Naive B cell (primary cell): ENCODE measurements at regions not wholly inside any gene's neighbourhood (a gene's known extent, or its start where the extent isn't known, plus 50 kb on each side); places are given as distances from the start of the nearest gene placed in this dataset.

Experiments
- ATAC-seq, 2 donors: fragments of 150-1000 bp; cut with Tn5 transposase; 2 replicates each; pipeline ENCODE4 v1.10.0; 2021; ENCODE audit warnings: low read depth in 2 of 2, mild to moderate bottlenecking in 2 of 2, moderate library complexity in 2 of 2
- DNase-seq: peaks from one replicate; pipeline ENCODE4 v3.0.0; 2022
- H3K27ac Mint-ChIP-seq, 6 donors: one replicate each; pipeline ENCODE4 v1.8.0; 2020 to 2022; ENCODE audit warnings: mild to moderate bottlenecking in 6 of 6, mixed read lengths in 6 of 6, moderate library complexity in 5 of 6, inconsistent platforms in 2 of 6
- H3K27me3 Mint-ChIP-seq, 3 donors: one replicate each; pipeline ENCODE4 v1.8.0; 2021 to 2022; ENCODE audit warnings: mixed read lengths in 3 of 3, mild to moderate bottlenecking in 1 of 3
- H3K36me3 Mint-ChIP-seq, 2 donors: one replicate each; pipeline ENCODE4 v1.8.0; 2020 to 2022; ENCODE audit warnings: mixed read lengths in 2 of 2, inconsistent platforms in 1 of 2, mild to moderate bottlenecking in 1 of 2
- H3K4me1 Mint-ChIP-seq, 3 donors: one replicate each; pipeline ENCODE4 v1.8.0; 2020 to 2022; ENCODE audit warnings: mixed read lengths in 3 of 3, inconsistent platforms in 1 of 3, mild to moderate bottlenecking in 1 of 3, moderate library complexity in 1 of 3
- H3K4me3 Mint-ChIP-seq, 8 donors: one replicate each; pipeline ENCODE4 v1.8.0; 2020 to 2022; ENCODE audit warnings: mild to moderate bottlenecking in 8 of 8, mixed read lengths in 8 of 8, moderate library complexity in 8 of 8, inconsistent platforms in 2 of 8
- H3K9me3 Mint-ChIP-seq, 7 donors: one replicate each; pipeline ENCODE4 v1.8.0; 2020 to 2022; ENCODE audit warnings: mixed read lengths in 7 of 7, mild to moderate bottlenecking in 5 of 7, inconsistent platforms in 2 of 7, moderate library complexity in 1 of 7

GRCh38 chr4:171759274-171759673 lies 53.9 kb upstream of the GALNTL6 start:
- Mint-ChIP-seq H3K27me3 (no peaks in the 10 kb centered on the region), H3K9me3 (peaks cover 0 to 13% (median 6%) of the 10 kb centered on the region in 7 donors), H3K27ac (no peak overlapping the region), H3K4me3 (no peak overlapping the region), H3K36me3 (no peaks in the 10 kb centered on the region), H3K4me1 (no peaks in the 10 kb centered on the region)
- ATAC-seq (no peak), DNase-seq (no peak)

- no peak overlapping the region for H3K4me3 Mint-ChIP-seq
- DNase-seq: no peak
- H3K27ac Mint-ChIP-seq: peak overlapping the region in 1 of 6 donors; percentile 41
- H3K36me3 Mint-ChIP-seq: no peaks in the 10 kb centered on the region
- no peaks in the 10 kb centered on the region for H3K4me1 Mint-ChIP-seq
- no peaks in the 10 kb centered on the region for H3K9me3 Mint-ChIP-seq
- peaks cover 0 to 6% (median 0%) of the 10 kb centered on the region in 3 donors for H3K27me3 Mint-ChIP-seq
- no peak for ATAC-seq
These were observed 61.7 kb upstream of the GALNTL6 start for GRCh38 chr4:171751538-171751937.

- DNase-seq: no peak
- H3K27ac Mint-ChIP-seq: no peak overlapping the region
- H3K27me3 Mint-ChIP-seq: peaks cover under 1 to 12% (median 2%) of the 10 kb centered on the region in 3 donors
These were observed 66.8 kb upstream of the GALNTL6 start for GRCh38 chr4:171746418-171746817.

GRCh38 chr4:171742436-171742835 lies 70.8 kb upstream of the GALNTL6 start:
- Mint-ChIP-seq H3K9me3 (no peaks in the 10 kb centered on the region), H3K36me3 (no peaks in the 10 kb centered on the region), H3K4me1 (no peaks in the 10 kb centered on the region), H3K27me3 (peaks cover 4 to 11% (median 10%) of the 10 kb centered on the region in 3 donors), H3K27ac (no peak overlapping the region), H3K4me3 (no peak overlapping the region)
- no peak for DNase-seq
- ATAC-seq: no peak

More at GRCh38 chr4:171746418-171746817, 66.8 kb upstream of the GALNTL6 start:
- Mint-ChIP-seq H3K9me3 (no peaks in the 10 kb centered on the region), H3K4me1 (no peaks in the 10 kb centered on the region), H3K4me3 (no peak overlapping the region), H3K36me3 (no peaks in the 10 kb centered on the region)
- ATAC-seq: no peak

- ATAC-seq: no peak
- H3K4me3 Mint-ChIP-seq: no peak overlapping the region
- no peaks in the 10 kb centered on the region for H3K4me1 Mint-ChIP-seq
- no peak for DNase-seq
- peaks cover 8 to 22% (median 13%) of the 10 kb centered on the region in 7 donors for H3K9me3 Mint-ChIP-seq
- peaks cover 6 to 19% of the 10 kb centered on the region in 2 donors for H3K36me3 Mint-ChIP-seq
- no peaks in the 10 kb centered on the region for H3K27me3 Mint-ChIP-seq
- H3K27ac Mint-ChIP-seq: no peak overlapping the region
These were observed 86.0 kb upstream of the GALNTL6 start for GRCh38 chr4:171727185-171727584.

- Mint-ChIP-seq H3K27me3 (no peaks in the 10 kb centered on the region), H3K36me3 (peaks cover 0 to 2% of the 10 kb centered on the region in 2 donors), H3K4me3 (no peak overlapping the region), H3K9me3 (peaks cover 2 to 14% (median 7%) of the 10 kb centered on the region in 7 donors), H3K4me1 (no peaks in the 10 kb centered on the region), H3K27ac (no peak overlapping the region)
- DNase-seq: no peak
- ATAC-seq: no peak
These were observed 91.3 kb upstream of the GALNTL6 start for GRCh38 chr4:171721937-171722336.

GRCh38 chr4:171719691-171720090 lies 93.5 kb upstream of the GALNTL6 start:
- DNase-seq (no peak), ATAC-seq (no peak)
- no peak overlapping the region for H3K27ac Mint-ChIP-seq
- no peaks in the 10 kb centered on the region for H3K27me3 Mint-ChIP-seq
- peaks cover 3 to 22% (median 7%) of the 10 kb centered on the region in 7 donors for H3K9me3 Mint-ChIP-seq
- no peak overlapping the region for H3K4me3 Mint-ChIP-seq
- H3K4me1 Mint-ChIP-seq: no peaks in the 10 kb centered on the region
- peaks cover 0 to 10% of the 10 kb centered on the region in 2 donors for H3K36me3 Mint-ChIP-seq

GRCh38 chr4:171718665-171719064 lies 94.5 kb upstream of the GALNTL6 start:
- H3K4me3 Mint-ChIP-seq: peak overlapping the region in 1 of 8 donors; percentile 56
- H3K9me3 Mint-ChIP-seq: peaks cover 3 to 22% (median 8%) of the 10 kb centered on the region in 7 donors
- H3K27me3 Mint-ChIP-seq: no peaks in the 10 kb centered on the region
- ATAC-seq (no peak), DNase-seq (no peak)
- peaks cover 0 to 14% of the 10 kb centered on the region in 2 donors for H3K36me3 Mint-ChIP-seq
- H3K4me1 Mint-ChIP-seq: no peaks in the 10 kb centered on the region
- H3K27ac Mint-ChIP-seq: no peak overlapping the region

GRCh38 chr4:171718069-171718468 lies 95.1 kb upstream of the GALNTL6 start:
- DNase-seq (no peak), ATAC-seq (no peak)
- H3K4me1 Mint-ChIP-seq: no peaks in the 10 kb centered on the region
- peaks cover 0 to 14% of the 10 kb centered on the region in 2 donors for H3K36me3 Mint-ChIP-seq
- no peak overlapping the region for H3K4me3 Mint-ChIP-seq
- H3K9me3 Mint-ChIP-seq: peaks cover 3 to 22% (median 8%) of the 10 kb centered on the region in 7 donors
- no peak overlapping the region for H3K27ac Mint-ChIP-seq
- no peaks in the 10 kb centered on the region for H3K27me3 Mint-ChIP-seq

GRCh38 chr4:171717231-171717741 lies 95.9 kb upstream of the GALNTL6 start:
- Mint-ChIP-seq H3K36me3 (peaks cover 0 to 14% of the 10 kb centered on the region in 2 donors), H3K9me3 (peaks cover 2 to 20% (median 5%) of the 10 kb centered on the region in 7 donors), H3K4me1 (no peaks in the 10 kb centered on the region), H3K4me3 (no peak overlapping the region), H3K27ac (no peak overlapping the region), H3K27me3 (peaks cover 0 to 3% (median 0%) of the 10 kb centered on the region in 3 donors)
- DNase-seq (no peak), ATAC-seq (no peak)

GRCh38 chr4:171715973-171716372 lies 97.2 kb upstream of the GALNTL6 start:
- Mint-ChIP-seq H3K27me3 (peaks cover 0 to 3% (median 0%) of the 10 kb centered on the region in 3 donors), H3K9me3 (peaks cover 0 to 11% (median 4%) of the 10 kb centered on the region in 7 donors)

GRCh38 chr4:171714791-171715454 lies 98.3 kb upstream of the GALNTL6 start:
- peaks cover 0 to 14% of the 10 kb centered on the region in 2 donors for H3K36me3 Mint-ChIP-seq
- no peak for ATAC-seq
- H3K27me3 Mint-ChIP-seq: peaks cover 0 to 3% (median 0%) of the 10 kb centered on the region in 3 donors
- no peak overlapping the region for H3K4me3 Mint-ChIP-seq
- peak overlapping the region in 2 of 6 donors; percentile 54 to 68 for H3K27ac Mint-ChIP-seq
- no peaks in the 10 kb centered on the region for H3K4me1 Mint-ChIP-seq
- peaks cover 0 to 8% (median 4%) of the 10 kb centered on the region in 7 donors for H3K9me3 Mint-ChIP-seq
- no peak for DNase-seq

More at GRCh38 chr4:171715973-171716372, 97.2 kb upstream of the GALNTL6 start:
- Mint-ChIP-seq H3K4me1 (no peaks in the 10 kb centered on the region), H3K36me3 (peaks cover 0 to 14% of the 10 kb centered on the region in 2 donors), H3K27ac (no peak overlapping the region), H3K4me3 (no peak overlapping the region)
- ATAC-seq (no peak), DNase-seq (no peak)

GRCh38 chr4:171710743-171711142 lies 102.5 kb upstream of the GALNTL6 start:
- Mint-ChIP-seq H3K27me3 (peaks cover 0 to 3% (median 0%) of the 10 kb centered on the region in 3 donors), H3K36me3 (peaks cover 0 to 14% of the 10 kb centered on the region in 2 donors), H3K27ac (no peak overlapping the region), H3K4me1 (no peaks in the 10 kb centered on the region), H3K9me3 (peaks cover 0 to 8% (median 3%) of the 10 kb centered on the region in 7 donors), H3K4me3 (no peak overlapping the region)
- ATAC-seq: no peak
- DNase-seq: no peak
